ENCODE measurements at regions not wholly inside any gene's neighbourhood (a gene's known extent, or its start where the extent isn't known, plus 50 kb on each side); places are given as distances from the start of the nearest gene placed in this dataset.

DNA sequence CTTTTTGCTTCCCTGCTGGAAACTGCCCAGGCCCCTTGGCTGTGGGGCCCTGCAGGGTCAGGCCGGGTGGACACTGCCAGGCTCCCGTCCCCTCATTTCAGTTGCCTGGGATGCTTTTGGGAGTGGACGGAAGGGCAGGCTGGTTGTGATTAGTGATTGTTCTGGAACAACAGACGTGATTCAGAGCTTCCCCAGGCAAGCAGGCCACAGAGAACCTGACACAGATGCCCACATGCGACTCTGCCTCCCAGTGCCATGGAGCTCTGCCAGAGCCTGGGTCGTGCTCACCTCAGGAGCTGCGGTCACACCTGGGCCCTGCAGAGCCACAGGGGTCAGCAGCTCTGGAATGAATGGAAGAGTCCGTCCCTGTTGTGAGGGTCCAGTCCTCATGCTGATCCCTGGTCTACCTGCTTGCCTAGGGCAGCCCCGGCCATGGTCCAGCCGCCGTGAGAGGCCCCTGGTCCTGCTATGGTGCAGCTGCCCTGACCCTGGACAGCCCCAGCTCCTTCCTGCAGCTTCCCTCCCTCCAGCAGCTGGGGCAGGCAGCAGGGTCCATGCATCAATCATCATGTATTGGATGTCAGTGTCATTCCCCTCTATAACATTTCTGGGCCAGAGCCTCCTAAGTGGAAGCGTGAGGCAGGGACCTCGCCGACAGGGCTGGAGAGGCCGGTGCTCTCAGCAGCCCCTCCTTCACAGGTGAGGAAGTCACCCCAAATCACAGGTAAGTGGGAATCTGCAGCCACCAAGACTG, 518.6 kb upstream of the MYT1L start:
- TF ChIP-seq, protein P1, sequence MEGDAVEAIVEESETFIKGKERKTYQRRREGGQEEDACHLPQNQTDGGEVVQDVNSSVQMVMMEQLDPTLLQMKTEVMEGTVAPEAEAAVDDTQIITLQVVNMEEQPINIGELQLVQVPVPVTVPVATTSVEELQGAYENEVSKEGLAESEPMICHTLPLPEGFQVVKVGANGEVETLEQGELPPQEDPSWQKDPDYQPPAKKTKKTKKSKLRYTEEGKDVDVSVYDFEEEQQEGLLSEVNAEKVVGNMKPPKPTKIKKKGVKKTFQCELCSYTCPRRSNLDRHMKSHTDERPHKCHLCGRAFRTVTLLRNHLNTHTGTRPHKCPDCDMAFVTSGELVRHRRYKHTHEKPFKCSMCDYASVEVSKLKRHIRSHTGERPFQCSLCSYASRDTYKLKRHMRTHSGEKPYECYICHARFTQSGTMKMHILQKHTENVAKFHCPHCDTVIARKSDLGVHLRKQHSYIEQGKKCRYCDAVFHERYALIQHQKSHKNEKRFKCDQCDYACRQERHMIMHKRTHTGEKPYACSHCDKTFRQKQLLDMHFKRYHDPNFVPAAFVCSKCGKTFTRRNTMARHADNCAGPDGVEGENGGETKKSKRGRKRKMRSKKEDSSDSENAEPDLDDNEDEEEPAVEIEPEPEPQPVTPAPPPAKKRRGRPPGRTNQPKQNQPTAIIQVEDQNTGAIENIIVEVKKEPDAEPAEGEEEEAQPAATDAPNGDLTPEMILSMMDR (conservative IDR thresholded peaks at IDR 0.05 in 1 of 2, IDR thresholded peaks at IDR 0.05 in 1 of 2; ENCODE audit: low read depth in 1 of 2, low read length in 2 of 2): no peak
- TF ChIP-seq EZH2 (IDR thresholded peaks at IDR 0.05; ENCODE audit: low read length, missing control alignments): no peak

Data from fibroblast of lung (primary cell).